ENCODE measurements at regions not wholly inside any gene's neighbourhood (a gene's known extent, or its start where the extent isn't known, plus 50 kb on each side); places are given as distances from the start of the nearest gene placed in this dataset.
"Not testable (repeated sequence)": the region's sequence is repeated elsewhere in the genome, so short reads cannot be mapped to it uniquely, and the experiment has no call there.

DNA sequence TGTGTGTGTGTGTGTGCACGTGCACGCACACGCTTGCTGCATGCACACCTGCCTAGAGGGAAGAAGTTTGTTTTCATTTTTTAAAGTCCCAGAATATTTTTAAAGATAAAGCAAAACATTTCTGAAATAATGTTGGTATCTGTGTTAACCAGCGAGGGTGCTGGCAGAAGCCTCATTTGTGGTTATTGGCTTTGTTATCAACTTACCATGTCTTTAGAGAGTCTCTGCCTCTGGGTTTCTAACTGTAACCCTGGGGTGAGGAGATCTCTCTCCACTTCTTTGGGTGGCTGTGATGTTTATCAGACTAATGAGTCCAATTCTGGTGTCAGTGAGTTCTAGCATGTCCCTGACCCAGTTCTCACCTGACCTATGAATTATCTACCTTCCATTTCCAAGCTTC is 927.6 kb upstream of the FANCL start:
- H3K9ac ChIP-seq (ENCODE audit: low read length) = no peak overlapping the region
- no peak overlapping the region for H3K4me2 ChIP-seq (ENCODE audit: low read depth, low read length, poor library complexity, severe bottlenecking)
- TF ChIP-seq, protein P1, sequence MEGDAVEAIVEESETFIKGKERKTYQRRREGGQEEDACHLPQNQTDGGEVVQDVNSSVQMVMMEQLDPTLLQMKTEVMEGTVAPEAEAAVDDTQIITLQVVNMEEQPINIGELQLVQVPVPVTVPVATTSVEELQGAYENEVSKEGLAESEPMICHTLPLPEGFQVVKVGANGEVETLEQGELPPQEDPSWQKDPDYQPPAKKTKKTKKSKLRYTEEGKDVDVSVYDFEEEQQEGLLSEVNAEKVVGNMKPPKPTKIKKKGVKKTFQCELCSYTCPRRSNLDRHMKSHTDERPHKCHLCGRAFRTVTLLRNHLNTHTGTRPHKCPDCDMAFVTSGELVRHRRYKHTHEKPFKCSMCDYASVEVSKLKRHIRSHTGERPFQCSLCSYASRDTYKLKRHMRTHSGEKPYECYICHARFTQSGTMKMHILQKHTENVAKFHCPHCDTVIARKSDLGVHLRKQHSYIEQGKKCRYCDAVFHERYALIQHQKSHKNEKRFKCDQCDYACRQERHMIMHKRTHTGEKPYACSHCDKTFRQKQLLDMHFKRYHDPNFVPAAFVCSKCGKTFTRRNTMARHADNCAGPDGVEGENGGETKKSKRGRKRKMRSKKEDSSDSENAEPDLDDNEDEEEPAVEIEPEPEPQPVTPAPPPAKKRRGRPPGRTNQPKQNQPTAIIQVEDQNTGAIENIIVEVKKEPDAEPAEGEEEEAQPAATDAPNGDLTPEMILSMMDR (IDR thresholded peaks at IDR 0.05; ENCODE audit: insufficient read depth, low read length, poor library complexity, severe bottlenecking) = no peak
- no peak for TF ChIP-seq EZH2phosphoT487 (conservative IDR thresholded peaks at IDR 0.05; ENCODE audit: low read length)
- H3K36me3 ChIP-seq (ENCODE audit: low read length) = no peaks in the 10 kb centered on the region
- no peaks in the 10 kb centered on the region for H3K9me2 ChIP-seq (replicated peaks; ENCODE audit: insufficient read depth, low read length)
- H3K4me3 ChIP-seq (ENCODE audit: insufficient read depth, low read length, poor library complexity, severe bottlenecking) = no peak overlapping the region
- no peak overlapping the region for H3K27ac ChIP-seq (ENCODE audit: low read depth, low read length)
- no peaks in the 10 kb centered on the region for H3K9me3 ChIP-seq (ENCODE audit: insufficient read depth, low read length)
- H3K79me2 ChIP-seq (ENCODE audit: insufficient read depth, low read length) = no peaks in the 10 kb centered on the region
- no peaks in the 10 kb centered on the region for H3F3A ChIP-seq (ENCODE audit: insufficient read depth)
- no peaks in the 10 kb centered on the region for H3K27me3 ChIP-seq (ENCODE audit: low read length)
- H4K20me1 ChIP-seq (ENCODE audit: low read depth, low read length) = no peaks in the 10 kb centered on the region
- no peak overlapping the region for H2AFZ ChIP-seq (ENCODE audit: low read depth, low read length, severe bottlenecking)

DNA sequence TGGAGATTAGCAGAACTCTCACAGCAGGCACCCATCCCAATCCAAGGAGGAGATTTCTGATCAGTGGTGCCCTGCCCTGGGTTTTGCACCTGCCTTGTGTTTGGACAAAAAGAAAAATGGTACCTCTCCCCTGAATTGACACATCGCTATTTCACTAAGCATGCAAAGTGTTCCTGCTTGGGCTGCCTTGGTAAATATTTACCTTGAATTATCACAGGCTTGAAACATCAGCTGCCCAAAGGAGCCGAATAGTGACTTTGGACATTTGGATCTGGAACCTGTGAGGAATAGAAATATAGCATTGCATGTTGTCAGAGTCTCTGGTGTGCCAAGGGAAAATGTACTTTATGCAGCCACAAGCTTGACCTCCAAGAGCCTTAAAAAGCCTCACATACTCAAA is 926.4 kb upstream of the FANCL start:
- no peaks in the 10 kb centered on the region for H3K9me3 ChIP-seq (ENCODE audit: insufficient read depth, low read length)
- H3K79me2 ChIP-seq (ENCODE audit: insufficient read depth, low read length) = no peaks in the 10 kb centered on the region
- TF ChIP-seq, protein P1 (IDR thresholded peaks at IDR 0.05; ENCODE audit: insufficient read depth, low read length, poor library complexity, severe bottlenecking) = no peak
- TF ChIP-seq EZH2phosphoT487 (conservative IDR thresholded peaks at IDR 0.05; ENCODE audit: low read length) = no peak
- H3K9me2 ChIP-seq (replicated peaks; ENCODE audit: insufficient read depth, low read length) = no peaks in the 10 kb centered on the region
- no peak overlapping the region for H3K9ac ChIP-seq (ENCODE audit: low read length)
- H3K4me3 ChIP-seq (ENCODE audit: insufficient read depth, low read length, poor library complexity, severe bottlenecking) = no peak overlapping the region
- H3K36me3 ChIP-seq (ENCODE audit: low read length) = no peaks in the 10 kb centered on the region
- no peak overlapping the region for H2AFZ ChIP-seq (ENCODE audit: low read depth, low read length, severe bottlenecking)
- no peaks in the 10 kb centered on the region for H3K27me3 ChIP-seq (ENCODE audit: low read length)
- no peak overlapping the region for H3K27ac ChIP-seq (ENCODE audit: low read depth, low read length)
- H3F3A ChIP-seq (ENCODE audit: insufficient read depth) = no peaks in the 10 kb centered on the region
- no peaks in the 10 kb centered on the region for H4K20me1 ChIP-seq (ENCODE audit: low read depth, low read length)
- H3K4me2 ChIP-seq (ENCODE audit: low read depth, low read length, poor library complexity, severe bottlenecking) = no peak overlapping the region

DNA sequence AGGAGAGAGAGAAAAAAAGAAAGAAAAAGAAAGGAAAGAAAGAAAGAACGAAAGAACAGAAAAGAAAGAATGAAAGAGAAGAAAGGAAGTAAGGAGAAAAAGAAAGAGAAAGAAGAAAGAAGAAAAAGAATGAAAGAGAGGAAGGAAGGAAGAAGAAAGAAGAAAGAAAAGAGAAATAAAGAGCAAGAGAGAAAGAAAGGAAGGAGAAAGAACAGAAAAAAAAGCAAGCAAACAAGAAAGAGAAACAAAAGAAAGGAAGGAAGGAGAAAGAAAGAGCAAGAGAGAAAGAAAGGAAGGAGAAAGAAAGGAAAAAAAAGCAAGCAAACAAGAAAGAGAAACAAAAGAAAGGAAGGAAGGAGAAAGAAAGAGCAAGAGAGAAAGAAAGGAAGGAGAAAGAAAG is 916.8 kb upstream of the FANCL start:
- H3K27me3 ChIP-seq (ENCODE audit: low read length); H3K9me2 ChIP-seq (replicated peaks; ENCODE audit: insufficient read depth, low read length); H3F3A ChIP-seq (ENCODE audit: insufficient read depth); H3K27ac ChIP-seq (ENCODE audit: low read depth, low read length); H3K36me3 ChIP-seq (ENCODE audit: low read length); H3K9me3 ChIP-seq (ENCODE audit: insufficient read depth, low read length); H3K4me3 ChIP-seq (ENCODE audit: insufficient read depth, low read length, poor library complexity, severe bottlenecking); H4K20me1 ChIP-seq (ENCODE audit: low read depth, low read length); H3K9ac ChIP-seq (ENCODE audit: low read length); H2AFZ ChIP-seq (ENCODE audit: low read depth, low read length, severe bottlenecking); H3K4me2 ChIP-seq (ENCODE audit: low read depth, low read length, poor library complexity, severe bottlenecking); H3K79me2 ChIP-seq (ENCODE audit: insufficient read depth, low read length): not testable (repeated sequence)

DNA sequence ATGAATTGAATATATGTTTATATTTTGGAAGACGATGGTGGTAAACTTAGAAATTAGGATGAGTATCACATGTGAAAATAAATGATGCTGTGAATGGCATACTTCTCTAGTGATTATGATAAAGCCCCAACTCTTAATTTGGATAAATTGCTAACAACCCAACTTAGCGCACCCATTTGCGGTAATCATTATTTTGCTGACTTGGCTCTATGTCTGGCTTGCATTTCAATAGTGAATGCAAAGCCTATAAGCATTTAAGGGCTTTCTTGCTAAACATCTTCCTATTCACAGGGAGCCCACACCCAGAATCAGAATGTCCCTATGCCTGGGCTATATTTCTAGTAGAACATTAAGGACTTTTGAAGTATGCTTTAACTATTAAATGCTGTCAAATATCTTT is 910.7 kb upstream of the FANCL start:
- no peaks in the 10 kb centered on the region for H3K9me2 ChIP-seq (replicated peaks; ENCODE audit: insufficient read depth, low read length)
- H3K4me2 ChIP-seq (ENCODE audit: low read depth, low read length, poor library complexity, severe bottlenecking) = no peak overlapping the region
- H3K27ac ChIP-seq (ENCODE audit: low read depth, low read length) = no peak overlapping the region
- no peaks in the 10 kb centered on the region; the same call in 1 of the 2 replicates for H3K27me3 ChIP-seq (ENCODE audit: low read length)
- H3K79me2 ChIP-seq (ENCODE audit: insufficient read depth, low read length) = no peaks in the 10 kb centered on the region
- H3K4me3 ChIP-seq (ENCODE audit: insufficient read depth, low read length, poor library complexity, severe bottlenecking) = no peak overlapping the region
- no peak overlapping the region for H3K9ac ChIP-seq (ENCODE audit: low read length)
- no peaks in the 10 kb centered on the region for H4K20me1 ChIP-seq (ENCODE audit: low read depth, low read length)
- no peaks in the 10 kb centered on the region for H3F3A ChIP-seq (ENCODE audit: insufficient read depth)
- no peak for TF ChIP-seq EZH2phosphoT487 (conservative IDR thresholded peaks at IDR 0.05; ENCODE audit: low read length)
- TF ChIP-seq, protein P1 (IDR thresholded peaks at IDR 0.05; ENCODE audit: insufficient read depth, low read length, poor library complexity, severe bottlenecking) = no peak
- H3K36me3 ChIP-seq (ENCODE audit: low read length) = no peaks in the 10 kb centered on the region
- no peak overlapping the region for H2AFZ ChIP-seq (ENCODE audit: low read depth, low read length, severe bottlenecking)
- no peaks in the 10 kb centered on the region for H3K9me3 ChIP-seq (ENCODE audit: insufficient read depth, low read length)
